ENCODE measurements at regions not wholly inside any gene's neighbourhood (a gene's known extent, or its start where the extent isn't known, plus 50 kb on each side); places are given as distances from the start of the nearest gene placed in this dataset.
A peak's percentile ranks its signal among the peaks of the same experiment; 100 is the strongest.

DNA sequence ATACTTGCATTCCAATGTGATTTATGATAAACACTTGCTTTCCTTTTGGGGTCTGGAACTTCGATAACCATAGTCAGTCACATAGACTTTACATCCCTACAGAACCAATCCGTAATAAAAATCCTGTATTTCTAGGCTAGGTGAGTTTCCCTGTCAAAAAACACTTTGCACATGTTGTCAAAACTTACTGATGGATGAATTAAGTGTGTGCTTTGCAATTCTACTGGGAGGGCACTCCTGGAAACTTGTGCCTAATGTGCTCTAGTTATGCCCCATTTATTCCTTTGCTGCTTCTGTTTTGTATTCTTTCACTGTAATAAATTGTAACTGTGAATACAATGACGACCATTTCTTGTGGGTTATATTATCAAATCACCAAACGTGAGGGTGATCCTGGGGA lies 684.8 kb upstream of the PCDH15 start:
- no peak for DNase-seq

- DNase-seq: no peak
Observed at GRCh38 chr10:55476129-55476528, 675.1 kb upstream of the PCDH15 start.

DNA sequence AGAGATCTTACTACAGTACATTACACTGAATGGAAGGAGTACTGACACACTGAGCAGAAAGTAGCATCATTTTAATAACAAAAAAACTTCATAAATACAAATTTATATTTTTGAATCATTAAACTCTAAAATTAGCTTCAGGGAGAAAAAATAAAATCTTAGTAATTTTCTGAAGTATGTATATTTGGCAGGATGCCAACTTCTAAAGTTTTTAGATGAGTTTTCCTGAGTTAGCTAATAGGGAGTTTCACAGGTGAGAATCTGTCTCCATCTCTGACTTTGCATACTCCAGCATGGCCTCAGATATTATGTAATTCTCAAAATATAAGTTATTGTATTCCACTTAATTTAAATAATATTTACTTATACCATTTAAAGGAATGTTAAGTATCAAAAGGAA lies 673.2 kb upstream of the PCDH15 start:
- DNase-seq: no peak

DNA sequence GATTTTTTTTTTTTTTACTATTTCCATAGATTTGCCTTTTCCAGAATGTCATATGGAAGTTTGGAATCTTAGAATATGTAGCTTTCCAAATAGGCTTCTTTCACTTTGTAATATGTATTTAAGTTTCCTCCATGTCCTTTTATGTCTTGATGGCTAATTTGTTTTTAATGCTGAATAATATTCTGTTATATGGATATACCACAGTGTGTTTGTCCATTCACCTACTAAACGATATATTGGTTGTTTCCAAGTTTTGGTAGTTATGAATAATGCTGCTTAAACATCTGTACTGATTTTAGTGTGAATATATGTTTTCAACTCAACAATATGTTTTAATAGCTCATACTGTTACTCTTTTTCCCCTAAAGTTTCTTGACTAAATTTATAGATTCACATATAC lies 669.8 kb upstream of the PCDH15 start:
- DNase-seq: no peak

GRCh38 chr10:55466806-55467504 lies 665.9 kb upstream of the PCDH15 start:
- no peak for DNase-seq

- no peak for DNase-seq
Observed at GRCh38 chr10:55464083-55464482, 663.1 kb upstream of the PCDH15 start.

DNA sequence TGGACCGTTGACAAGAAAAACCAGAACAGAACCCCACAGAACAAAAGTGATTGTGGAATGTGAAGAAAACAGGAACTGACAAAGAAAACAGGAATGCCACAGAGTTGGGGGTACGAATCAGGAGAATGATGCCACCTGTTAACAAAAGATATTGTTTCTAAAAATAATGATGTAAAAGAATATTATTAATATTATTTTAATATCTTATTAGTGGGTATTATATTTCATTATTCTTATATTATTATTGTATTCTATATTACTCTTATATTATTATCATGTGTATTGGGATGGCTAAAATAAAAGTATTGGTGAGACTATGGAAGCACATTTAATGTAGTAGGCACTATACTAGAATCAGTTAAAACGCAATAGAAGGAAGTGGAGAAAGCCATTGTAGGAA lies 659.0 kb upstream of the PCDH15 start:
- no peak for DNase-seq

DNA sequence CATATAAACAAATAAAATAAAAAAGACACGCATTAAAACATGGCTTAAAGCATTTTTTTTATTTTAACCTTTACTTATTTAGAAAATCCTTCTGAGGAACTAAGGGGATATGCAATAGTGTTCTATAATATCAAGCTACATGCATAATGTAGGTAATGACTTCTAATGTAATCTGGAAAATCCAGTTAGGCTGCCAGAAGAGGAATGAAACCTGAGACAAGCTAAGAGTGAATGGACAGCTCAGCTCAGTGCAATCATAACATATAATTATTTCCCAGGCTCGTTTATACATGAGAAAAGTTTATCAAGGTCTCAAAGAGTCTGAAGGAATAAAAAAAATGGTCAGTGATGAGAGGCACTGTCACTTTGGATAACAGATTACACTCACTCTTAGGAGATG lies 649.0 kb upstream of the PCDH15 start:
- peak; percentile 46 for DNase-seq

DNA sequence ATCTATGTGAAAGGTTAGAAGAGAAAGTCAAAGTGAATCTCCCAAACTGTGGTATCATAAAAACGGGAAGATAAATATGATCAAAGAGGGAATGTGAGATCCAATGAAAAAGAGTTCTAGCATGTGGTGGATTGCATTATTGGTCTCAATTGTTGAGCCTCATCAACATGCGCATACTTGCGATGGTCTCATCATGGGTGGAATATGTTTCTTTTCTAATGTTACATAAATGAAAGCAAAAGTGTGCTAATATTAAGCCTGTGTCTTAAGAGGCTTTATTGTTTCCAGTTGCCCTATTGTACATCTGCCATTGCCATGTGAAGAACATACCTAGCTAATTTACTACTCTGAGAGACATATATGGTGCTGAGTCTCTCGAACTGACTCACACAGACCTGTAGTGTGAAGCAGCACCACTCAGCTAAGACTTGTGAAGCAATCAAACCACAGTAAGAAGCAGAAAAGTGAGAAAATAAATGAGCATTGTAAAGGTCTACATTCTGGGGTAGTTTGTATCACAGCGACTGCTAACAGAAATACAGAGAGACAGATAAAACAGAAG lies 645.5 kb upstream of the PCDH15 start:
- no peak for DNase-seq

DNA sequence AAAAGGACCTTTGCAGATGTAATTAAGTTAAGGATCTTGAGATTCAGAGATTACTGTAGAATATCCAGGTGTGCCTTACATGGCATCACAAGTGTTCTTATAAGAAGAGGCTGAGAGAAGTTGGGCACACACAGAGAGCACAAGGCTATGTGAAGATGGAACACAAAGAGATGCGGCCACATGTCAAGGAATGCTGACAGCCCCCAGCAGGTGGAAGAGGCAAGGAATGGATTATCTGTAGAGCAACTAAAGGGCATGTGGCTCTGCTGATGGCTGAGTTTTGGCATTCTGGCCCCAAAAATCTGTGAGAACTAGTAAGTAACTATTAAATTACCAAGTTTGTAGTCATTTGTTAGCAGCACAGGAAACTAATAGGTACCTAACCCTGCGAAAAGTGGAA lies 640.7 kb upstream of the PCDH15 start:
- no peak for DNase-seq

GRCh38 chr10:55426138-55426537 lies 625.1 kb upstream of the PCDH15 start:
- no peak for DNase-seq

GRCh38 chr10:55410415-55410885 lies 609.4 kb upstream of the PCDH15 start:
- peak; percentile 90 for DNase-seq

DNA sequence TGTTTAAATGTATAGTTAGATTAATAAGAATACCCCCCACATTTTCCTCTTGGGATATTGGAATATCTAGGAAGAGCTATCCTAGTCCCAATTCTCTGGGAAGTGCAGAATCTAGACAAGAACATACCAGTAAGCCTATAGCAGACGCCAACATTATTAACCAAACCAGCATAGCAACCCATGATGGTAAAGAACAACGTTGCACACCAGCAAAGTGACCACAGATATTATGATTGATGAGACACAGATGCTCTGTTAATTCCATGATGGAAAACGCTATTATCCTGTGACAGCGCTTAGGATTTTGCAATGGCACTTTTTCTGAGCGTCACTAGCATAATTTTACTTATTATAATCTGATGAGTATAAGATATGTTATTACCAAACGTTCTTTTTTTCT lies 603.1 kb upstream of the PCDH15 start:
- DNase-seq: no peak

DNA sequence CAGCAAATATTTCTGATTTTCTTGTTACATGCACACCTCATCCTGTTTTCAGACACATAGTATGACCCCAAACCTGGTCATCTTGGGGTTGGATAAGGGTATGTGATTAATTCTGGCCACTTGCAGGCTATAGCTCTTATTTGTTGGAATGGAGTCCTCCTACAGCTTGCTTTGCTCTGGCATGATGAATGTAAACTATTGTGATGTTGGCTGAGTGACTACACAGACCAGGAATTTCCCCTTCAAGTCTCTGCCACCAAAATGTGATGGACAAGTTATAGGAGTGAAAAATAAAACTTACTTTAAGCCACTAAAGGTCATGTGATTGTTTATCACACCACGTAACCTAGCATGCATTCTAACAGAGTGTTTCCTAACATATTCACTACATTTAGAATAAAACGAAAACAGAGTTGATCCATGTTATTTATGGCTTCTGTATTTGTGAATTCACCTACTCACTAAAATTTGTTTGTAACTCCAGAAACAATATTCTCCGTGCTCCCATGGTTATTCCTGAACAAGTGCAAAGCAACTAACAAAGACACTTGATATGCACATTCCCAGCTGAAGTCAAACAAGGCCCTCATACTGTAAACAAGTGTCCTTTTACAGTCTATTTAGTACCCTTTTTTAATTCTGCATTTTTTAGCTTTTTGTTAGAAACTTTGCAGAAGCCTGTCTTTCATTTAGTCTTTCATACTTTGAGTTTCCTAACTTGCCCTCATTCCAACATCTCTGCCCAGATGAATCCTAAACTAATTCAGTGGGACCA lies 599.2 kb upstream of the PCDH15 start:
- no peak for DNase-seq

GRCh38 chr10:55398497-55398882 lies 597.5 kb upstream of the PCDH15 start:
- DNase-seq: peak; percentile 58

DNA sequence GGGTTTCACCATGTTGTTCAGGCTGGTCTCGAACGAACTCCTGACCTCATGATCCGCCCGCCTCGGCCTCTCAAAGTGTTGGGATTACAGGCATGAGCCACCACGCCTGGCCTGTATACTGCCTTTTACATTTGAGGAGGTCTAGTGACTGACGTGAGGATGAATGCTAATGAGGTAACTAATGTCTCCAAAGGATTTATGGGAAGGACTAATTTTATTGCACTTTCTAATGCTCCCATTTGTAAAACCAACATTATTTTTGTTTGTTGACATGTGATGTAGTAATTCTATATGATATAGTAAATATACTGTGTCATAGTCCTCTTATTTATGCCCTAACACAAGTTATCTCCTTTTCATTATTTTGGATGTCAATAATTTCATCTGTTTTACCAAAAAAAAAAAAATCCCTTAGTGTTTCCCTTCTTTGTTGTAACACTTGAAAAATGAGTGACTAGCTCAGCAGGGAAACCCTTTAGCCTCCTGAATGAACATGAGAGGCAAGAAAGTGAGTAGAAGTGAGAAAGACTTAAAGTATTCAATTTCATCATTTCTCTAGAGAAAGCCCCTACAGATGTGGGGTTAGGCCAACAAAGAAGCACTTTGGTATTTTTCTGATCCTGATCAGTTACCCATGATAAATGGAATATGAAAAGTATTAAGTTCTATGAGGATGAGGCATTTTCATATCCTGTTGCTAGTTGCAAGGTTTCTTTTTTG lies 596.9 kb upstream of the PCDH15 start:
- no peak for DNase-seq

DNA sequence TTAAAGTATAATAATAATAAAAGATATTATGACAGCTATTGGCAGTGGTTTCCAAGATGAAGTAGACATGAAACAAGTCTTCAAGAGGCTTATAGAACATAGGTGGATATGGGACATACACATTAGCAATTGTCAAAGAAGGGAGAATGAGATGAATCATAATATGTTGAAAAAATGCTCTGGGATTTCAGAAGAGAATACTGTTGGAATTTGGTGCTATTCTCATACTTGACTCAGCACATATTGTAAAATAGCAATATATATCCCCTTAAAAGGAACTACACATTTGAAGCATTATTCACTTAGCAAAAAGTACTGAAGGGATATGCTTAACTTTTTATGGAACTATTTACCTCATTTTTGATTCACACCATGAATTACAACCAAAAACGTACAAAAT lies 577.2 kb upstream of the PCDH15 start:
- no peak for DNase-seq

DNA sequence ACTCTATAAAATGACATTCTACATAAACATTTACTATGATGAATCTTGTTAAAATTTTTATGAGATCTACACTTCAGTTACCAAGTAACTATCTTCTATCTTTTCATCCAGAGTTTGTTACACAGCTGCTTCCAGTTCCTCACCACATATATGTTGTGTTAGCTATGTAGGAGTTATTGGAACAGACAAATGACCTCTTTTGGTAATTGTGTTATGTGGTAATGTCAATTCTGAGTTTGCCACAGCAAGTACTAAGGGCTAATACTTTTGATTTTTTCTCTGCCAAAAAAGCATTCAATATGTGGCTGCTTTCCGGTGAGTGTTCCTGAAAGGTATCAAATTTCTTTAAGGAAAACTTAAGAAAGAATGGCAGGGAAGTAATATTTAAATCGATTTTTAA lies 573.9 kb upstream of the PCDH15 start:
- DNase-seq: no peak

- peak; percentile 17 for DNase-seq
Observed at GRCh38 chr10:55374060-55374459, 573.0 kb upstream of the PCDH15 start.

GRCh38 chr10:55369670-55370420 lies 568.8 kb upstream of the PCDH15 start:
- DNase-seq: no peak

DNA sequence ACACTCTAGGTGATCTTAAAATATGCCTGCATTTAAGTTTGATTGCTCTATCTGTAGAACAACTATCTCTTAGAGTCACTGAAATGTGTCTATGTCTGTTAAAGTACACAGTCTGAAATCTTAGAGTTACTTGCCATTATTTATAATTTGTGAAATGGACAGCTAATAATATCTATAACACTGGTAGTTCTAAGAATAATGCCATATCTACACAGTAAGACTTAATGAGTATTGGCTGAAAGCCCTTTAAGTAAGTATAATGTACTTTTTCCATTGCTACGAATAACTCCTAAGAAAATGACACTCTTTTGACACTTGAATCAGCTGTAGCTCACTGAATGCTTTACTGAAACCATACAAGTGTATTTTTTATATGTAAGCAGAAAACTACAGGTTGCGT lies 567.4 kb upstream of the PCDH15 start:
- no peak for DNase-seq

DNA sequence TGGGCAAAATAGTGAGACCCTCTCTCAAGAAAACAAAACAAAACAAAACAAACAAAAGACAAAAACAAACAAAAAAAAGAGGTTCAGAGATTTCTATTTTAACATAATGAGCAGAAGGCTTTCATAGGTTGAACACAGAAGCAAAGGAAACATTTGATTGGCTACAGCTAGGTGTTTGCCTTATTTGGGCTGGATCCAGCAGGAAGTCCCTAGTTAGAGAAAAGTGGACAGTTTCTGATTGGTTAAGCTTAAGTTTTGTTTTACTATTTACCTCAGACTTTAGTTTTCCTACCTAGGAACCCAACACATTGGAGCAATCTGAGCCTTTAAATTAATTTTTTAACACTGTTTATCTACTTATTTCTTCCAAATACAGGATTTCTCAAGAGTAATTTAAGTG lies 566.5 kb upstream of the PCDH15 start:
- DNase-seq: no peak

DNA sequence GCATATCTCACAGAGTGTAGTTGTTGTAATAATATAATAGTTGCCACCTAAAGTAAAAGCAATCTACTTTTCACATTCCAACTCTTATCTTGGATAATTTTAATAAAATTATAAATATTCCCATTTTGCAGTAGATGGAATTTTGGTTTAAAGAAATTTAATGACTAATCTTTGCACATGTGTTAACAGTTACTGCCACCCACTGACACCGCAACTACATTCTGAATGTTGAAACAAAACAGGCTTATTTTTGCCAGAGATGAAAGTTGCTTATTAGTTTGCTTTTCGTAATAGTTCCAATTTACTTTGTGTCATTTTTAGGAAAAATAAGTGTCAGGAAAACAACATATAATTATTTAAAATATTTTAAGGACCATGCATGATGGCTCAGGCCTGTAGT lies 557.5 kb upstream of the PCDH15 start:
- DNase-seq: no peak
